Activated T-cell treated with anti-CD3 and anti-CD28 coated beads, Interleukin-2, amount 50 U/mL, for 24 hours (primary cell): ENCODE measurements at regions not wholly inside any gene's neighbourhood (a gene's known extent, or its start where the extent isn't known, plus 50 kb on each side); places are given as distances from the start of the nearest gene placed in this dataset.

Experiments
- DNase-seq: peaks from one replicate; pipeline ENCODE4 v3.0.0-alpha.2; 2020
- H3K27ac Mint-ChIP-seq: 2 replicates; pipeline ENCODE4 v1.8.0; 2020; ENCODE audit warnings: mild to moderate bottlenecking, mixed read lengths
- H3K27me3 Mint-ChIP-seq: 2 replicates; pipeline ENCODE4 v1.8.0; 2020; ENCODE audit warnings: mixed read lengths
- H3K36me3 Mint-ChIP-seq: 2 replicates; pipeline ENCODE4 v1.8.0; 2020; ENCODE audit warnings: low read depth, mixed read lengths
- H3K4me1 Mint-ChIP-seq: 2 replicates; pipeline ENCODE4 v1.8.0; 2020; ENCODE audit warnings: low read depth, mixed read lengths
- H3K4me3 Mint-ChIP-seq: 2 replicates; pipeline ENCODE4 v1.8.0; 2020; ENCODE audit warnings: mild to moderate bottlenecking, moderate library complexity, mixed read lengths
- H3K9me3 Mint-ChIP-seq: 2 replicates; pipeline ENCODE4 v1.8.0; 2020; ENCODE audit warnings: mixed read lengths

DNA sequence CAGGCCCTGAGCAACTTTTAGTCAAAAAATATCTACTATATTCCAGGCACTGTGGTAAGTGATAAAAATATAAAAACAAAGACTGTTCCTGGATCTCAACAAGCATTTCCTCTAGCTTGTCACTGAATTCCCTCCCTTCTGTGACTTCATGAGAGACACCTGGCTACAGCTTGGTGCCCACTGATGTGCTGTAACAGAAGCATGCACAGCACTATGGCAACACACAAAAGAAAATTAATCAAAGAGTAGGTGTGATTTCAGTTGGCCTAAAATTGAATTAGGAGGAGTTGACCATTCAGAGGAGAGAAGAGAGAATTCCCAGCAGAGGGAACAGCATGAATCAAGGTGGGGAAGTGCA, 158.9 kb upstream of the LPP start:
- no peaks in the 10 kb centered on the region for H3K27me3 Mint-ChIP-seq
- peaks cover 15% of the 10 kb centered on the region for H3K9me3 Mint-ChIP-seq
- no peak for DNase-seq
- peaks cover under 1% of the 10 kb centered on the region for H3K36me3 Mint-ChIP-seq
- H3K4me1 Mint-ChIP-seq: peaks cover 77% of the 10 kb centered on the region
- H3K27ac Mint-ChIP-seq: no peak overlapping the region
- H3K4me3 Mint-ChIP-seq: no peak overlapping the region

DNA sequence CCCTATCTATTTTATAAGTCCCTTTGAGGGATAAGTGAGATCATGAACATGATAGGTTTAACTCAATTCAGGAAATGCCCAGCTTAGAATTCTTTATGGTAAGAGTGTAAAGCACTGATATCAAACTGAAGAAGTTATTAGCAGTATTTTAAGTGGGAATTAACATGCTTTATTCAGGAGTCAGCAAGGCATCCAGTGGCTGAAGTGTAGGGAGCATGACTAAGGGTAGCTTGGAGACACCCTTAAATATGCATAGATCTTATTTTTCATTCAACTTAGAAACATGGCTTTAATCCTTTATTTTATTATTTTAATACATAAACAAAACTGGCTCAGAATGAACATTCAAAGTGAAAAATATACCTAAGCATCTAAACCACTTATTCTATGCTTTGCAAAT, 158.3 kb upstream of the LPP start:
- peaks cover 81% of the 10 kb centered on the region for H3K4me1 Mint-ChIP-seq
- H3K36me3 Mint-ChIP-seq: peaks cover 2% of the 10 kb centered on the region
- H3K27ac Mint-ChIP-seq: no peak overlapping the region
- H3K9me3 Mint-ChIP-seq: peaks cover 15% of the 10 kb centered on the region
- no peak overlapping the region for H3K4me3 Mint-ChIP-seq
- DNase-seq: no peak
- H3K27me3 Mint-ChIP-seq: no peaks in the 10 kb centered on the region

GRCh38 chr3:187996609-187997008, 157.3 kb upstream of the LPP start:
- peaks cover 9% of the 10 kb centered on the region for H3K9me3 Mint-ChIP-seq
- no peak overlapping the region for H3K4me3 Mint-ChIP-seq
- peaks cover 84% of the 10 kb centered on the region for H3K4me1 Mint-ChIP-seq
- H3K27ac Mint-ChIP-seq: no peak overlapping the region
- peaks cover 2% of the 10 kb centered on the region for H3K36me3 Mint-ChIP-seq
- no peaks in the 10 kb centered on the region for H3K27me3 Mint-ChIP-seq
- no peak for DNase-seq

DNA sequence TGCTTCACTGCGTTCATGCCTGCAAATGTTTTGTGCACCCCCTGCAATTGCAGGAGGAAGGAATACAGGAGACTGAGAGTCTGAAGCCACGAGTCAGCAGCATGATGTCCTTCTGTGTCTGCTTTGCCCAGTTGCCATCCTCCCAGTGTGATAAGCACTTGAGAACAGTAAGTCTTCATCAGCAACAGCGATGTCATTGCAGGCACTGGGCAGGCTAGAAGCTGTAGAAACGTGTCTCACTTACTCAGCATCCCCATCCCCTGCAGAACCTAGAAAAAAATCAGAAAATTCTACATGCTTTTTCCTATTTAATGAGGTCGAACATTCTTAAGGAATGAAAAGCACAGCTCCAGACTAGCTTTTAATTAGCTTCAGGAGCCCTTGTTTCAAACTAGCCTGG, 156.5 kb upstream of the LPP start:
- Mint-ChIP-seq H3K4me1 (peaks cover 90% of the 10 kb centered on the region), H3K27ac (no peak overlapping the region), H3K9me3 (peaks cover 5% of the 10 kb centered on the region)

GRCh38 chr3:187997946-187998561, 155.9 kb upstream of the LPP start:
- H3K36me3 Mint-ChIP-seq: peaks cover 2% of the 10 kb centered on the region
- H3K27ac Mint-ChIP-seq: no peak overlapping the region
- peaks cover 85% of the 10 kb centered on the region for H3K4me1 Mint-ChIP-seq
- peaks cover 1% of the 10 kb centered on the region for H3K9me3 Mint-ChIP-seq
- DNase-seq: no peak
- no peak overlapping the region for H3K4me3 Mint-ChIP-seq
- no peaks in the 10 kb centered on the region for H3K27me3 Mint-ChIP-seq

More for the DNA sequence above, 156.5 kb upstream of the LPP start:
- Mint-ChIP-seq H3K27me3 (no peaks in the 10 kb centered on the region), H3K4me3 (no peak overlapping the region), H3K36me3 (peaks cover 2% of the 10 kb centered on the region)
- DNase-seq: no peak

DNA sequence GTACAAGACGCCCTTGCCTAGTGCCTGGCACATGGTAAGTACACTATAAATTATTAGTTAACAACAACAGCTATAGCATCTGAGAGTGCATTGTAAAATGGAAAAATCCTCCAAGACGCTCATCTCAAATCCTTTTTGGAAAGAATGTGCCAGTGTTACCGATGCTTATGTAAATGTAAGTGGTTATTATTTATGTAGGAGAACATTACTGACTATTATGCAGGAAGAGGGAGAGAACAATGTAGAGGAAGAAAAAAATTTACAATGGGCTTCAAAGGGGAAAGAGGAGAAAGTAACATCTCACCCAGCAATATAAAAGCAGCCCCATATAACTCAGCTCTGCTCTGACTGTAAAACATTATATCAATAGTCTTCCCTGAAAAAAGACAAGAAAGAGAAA, 155.3 kb upstream of the LPP start:
- peaks cover 82% of the 10 kb centered on the region for H3K4me1 Mint-ChIP-seq
- peaks cover 2% of the 10 kb centered on the region for H3K36me3 Mint-ChIP-seq
- H3K9me3 Mint-ChIP-seq: no peaks in the 10 kb centered on the region
- H3K27me3 Mint-ChIP-seq: no peaks in the 10 kb centered on the region
- H3K4me3 Mint-ChIP-seq: no peak overlapping the region
- no peak for DNase-seq
- peak overlapping the region; percentile 9 for H3K27ac Mint-ChIP-seq

GRCh38 chr3:187999821-188000220, 154.1 kb upstream of the LPP start:
- no peaks in the 10 kb centered on the region for H3K9me3 Mint-ChIP-seq
- H3K4me3 Mint-ChIP-seq: peak overlapping the region; percentile 62
- H3K4me1 Mint-ChIP-seq: peaks cover 70% of the 10 kb centered on the region
- H3K27me3 Mint-ChIP-seq: no peaks in the 10 kb centered on the region
- H3K36me3 Mint-ChIP-seq: peaks cover 2% of the 10 kb centered on the region
- H3K27ac Mint-ChIP-seq: peak overlapping the region; percentile 88
- DNase-seq: no peak

- H3K4me1 Mint-ChIP-seq: peaks cover 64% of the 10 kb centered on the region
- no peaks in the 10 kb centered on the region for H3K27me3 Mint-ChIP-seq
- H3K9me3 Mint-ChIP-seq: no peaks in the 10 kb centered on the region
- peaks cover 2% of the 10 kb centered on the region for H3K36me3 Mint-ChIP-seq
- peak overlapping the region; percentile 88 for H3K27ac Mint-ChIP-seq
- peak; percentile 47 for DNase-seq
- H3K4me3 Mint-ChIP-seq: peak overlapping the region; percentile 62
Measured at GRCh38 chr3:188000361-188000861, 153.5 kb upstream of the LPP start.

DNA sequence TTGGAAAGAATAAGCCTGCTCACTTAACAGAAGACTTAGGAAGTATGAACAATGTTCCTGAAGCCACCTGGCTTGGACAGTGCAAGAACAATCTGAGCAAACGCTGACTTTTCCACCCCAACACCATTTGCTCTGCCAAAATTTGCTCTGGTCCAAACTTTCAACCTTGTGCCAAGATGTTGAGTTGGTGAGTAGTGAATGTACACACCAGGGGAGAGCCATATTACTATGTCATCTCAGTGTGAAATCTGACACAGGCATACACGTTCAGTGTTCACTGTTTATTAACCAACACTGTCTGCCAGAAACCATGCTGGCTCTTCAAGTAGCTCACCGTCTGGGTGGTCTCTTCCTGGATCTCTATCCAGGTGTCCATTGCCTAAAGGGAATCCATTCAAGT, 152.9 kb upstream of the LPP start:
- Mint-ChIP-seq H3K4me3 (no peak overlapping the region), H3K27ac (no peak overlapping the region), H3K27me3 (no peaks in the 10 kb centered on the region), H3K4me1 (peaks cover 59% of the 10 kb centered on the region), H3K36me3 (peaks cover 2% of the 10 kb centered on the region), H3K9me3 (no peaks in the 10 kb centered on the region)
- DNase-seq: no peak

- Mint-ChIP-seq H3K36me3 (peaks cover 2% of the 10 kb centered on the region), H3K27ac (no peak overlapping the region), H3K9me3 (no peaks in the 10 kb centered on the region), H3K4me3 (no peak overlapping the region), H3K4me1 (peaks cover 56% of the 10 kb centered on the region), H3K27me3 (no peaks in the 10 kb centered on the region)
- DNase-seq: no peak
Measured at GRCh38 chr3:188001926-188002325, 152.0 kb upstream of the LPP start.

- Mint-ChIP-seq H3K9me3 (no peaks in the 10 kb centered on the region), H3K4me3 (no peak overlapping the region), H3K27ac (no peak overlapping the region), H3K36me3 (peaks cover 2% of the 10 kb centered on the region), H3K27me3 (no peaks in the 10 kb centered on the region), H3K4me1 (peaks cover 53% of the 10 kb centered on the region)
- DNase-seq: no peak
Measured at GRCh38 chr3:188002626-188003138, 151.3 kb upstream of the LPP start.

DNA sequence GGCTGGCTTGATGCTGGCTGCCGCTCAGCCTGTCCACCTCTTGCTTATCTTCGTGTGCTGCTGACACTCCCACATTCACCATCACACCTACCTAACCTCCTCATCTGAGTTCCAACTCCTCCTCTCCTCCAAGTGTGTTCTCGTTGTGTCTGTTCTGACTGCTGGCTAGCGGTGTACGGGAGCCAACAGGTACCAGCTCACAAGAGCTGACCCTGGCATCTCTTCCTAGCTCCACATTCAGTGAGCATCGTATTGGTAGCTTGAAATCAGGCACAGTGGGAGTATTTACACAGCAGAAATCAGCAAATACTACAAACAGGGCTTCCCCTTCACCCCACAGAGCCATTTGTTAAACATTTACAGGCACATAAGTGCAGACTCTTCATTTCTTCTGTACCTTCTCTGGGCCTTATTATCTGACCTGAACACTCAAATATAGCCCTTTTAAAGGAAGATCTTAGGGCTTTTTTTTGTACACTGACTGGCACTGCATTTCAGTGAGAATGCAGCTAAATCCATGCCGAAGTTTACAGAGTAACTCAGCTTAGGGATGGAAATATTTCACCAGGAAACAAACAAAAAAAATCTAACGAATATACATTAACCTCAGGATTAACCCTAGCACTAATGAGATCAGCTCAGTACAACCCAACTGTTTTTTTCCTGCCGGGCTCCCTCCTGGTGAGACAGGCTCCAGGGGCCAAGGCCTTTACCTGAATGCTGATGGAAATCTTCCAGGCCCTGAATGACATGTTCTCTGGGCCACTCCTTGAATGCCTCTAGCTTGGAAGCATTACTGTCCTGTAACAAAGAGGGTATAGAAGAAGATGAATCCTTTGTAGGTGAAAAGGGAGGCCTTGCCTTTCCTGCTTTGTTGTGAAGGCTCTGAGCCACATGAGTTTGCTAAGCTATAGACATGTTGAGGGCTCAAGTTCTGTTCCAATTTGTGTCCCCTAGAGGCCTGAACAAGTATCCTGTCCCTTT, 150.5 kb upstream of the LPP start:
- Mint-ChIP-seq H3K36me3 (peaks cover 2% of the 10 kb centered on the region), H3K9me3 (no peaks in the 10 kb centered on the region), H3K27ac (no peak overlapping the region), H3K27me3 (no peaks in the 10 kb centered on the region), H3K4me1 (peaks cover 46% of the 10 kb centered on the region), H3K4me3 (no peak overlapping the region)
- no peak for DNase-seq

GRCh38 chr3:188006726-188007393, 147.1 kb upstream of the LPP start:
- no peaks in the 10 kb centered on the region for H3K9me3 Mint-ChIP-seq
- H3K4me3 Mint-ChIP-seq: no peak overlapping the region
- DNase-seq: no peak
- peaks cover 17% of the 10 kb centered on the region for H3K4me1 Mint-ChIP-seq
- no peaks in the 10 kb centered on the region for H3K27me3 Mint-ChIP-seq
- no peak overlapping the region for H3K27ac Mint-ChIP-seq
- no peaks in the 10 kb centered on the region for H3K36me3 Mint-ChIP-seq

DNA sequence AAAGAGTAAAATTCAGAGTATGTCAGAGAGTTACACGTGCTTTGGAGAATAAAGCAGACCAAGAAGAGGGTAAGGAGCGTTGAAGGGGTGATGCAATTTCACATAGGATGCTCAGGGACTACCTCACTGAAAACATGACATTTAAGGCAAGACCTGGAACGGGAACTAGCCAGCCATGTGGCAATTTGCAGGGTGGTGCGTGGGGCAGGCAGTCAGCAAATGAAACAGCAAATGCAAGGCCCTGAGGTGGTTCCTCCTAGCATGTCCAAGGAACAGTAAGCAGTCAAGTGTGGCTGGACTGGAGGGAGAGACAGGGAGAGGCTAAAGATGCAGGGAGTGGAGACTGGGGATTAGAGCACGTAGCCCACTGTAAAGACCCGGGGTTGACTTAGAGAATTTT, 146.1 kb upstream of the LPP start:
- peaks cover 15% of the 10 kb centered on the region for H3K4me1 Mint-ChIP-seq
- no peak overlapping the region for H3K27ac Mint-ChIP-seq
- H3K27me3 Mint-ChIP-seq: no peaks in the 10 kb centered on the region
- no peaks in the 10 kb centered on the region for H3K9me3 Mint-ChIP-seq
- H3K4me3 Mint-ChIP-seq: no peak overlapping the region
- no peak for DNase-seq
- no peaks in the 10 kb centered on the region for H3K36me3 Mint-ChIP-seq
